ENCODE measurements at regions not wholly inside any gene's neighbourhood (a gene's known extent, or its start where the extent isn't known, plus 50 kb on each side); places are given as distances from the start of the nearest gene placed in this dataset.

DNA sequence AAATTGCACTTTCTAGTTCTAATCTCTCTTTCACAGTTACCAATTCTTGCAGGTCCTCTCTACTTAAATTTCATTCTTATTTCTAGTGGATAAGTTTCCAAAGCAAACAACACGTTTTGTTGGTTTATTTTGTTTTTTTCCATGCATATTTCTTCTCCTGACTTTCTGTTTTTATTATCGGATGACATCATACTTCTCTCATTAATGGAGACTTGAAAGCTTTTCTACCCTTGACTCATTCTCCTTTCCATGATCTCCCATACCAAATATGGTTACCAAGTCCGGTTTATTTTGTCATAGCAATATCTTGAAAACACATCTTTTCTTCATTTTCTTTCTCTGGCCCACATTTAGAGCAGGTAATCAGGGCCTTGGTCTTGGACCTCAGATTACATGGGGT lies 796.5 kb downstream of the GALC start:
- H3K36me3 ChIP-seq, result no peaks in the 10 kb centered on the region
- no peaks in the 10 kb centered on the region for H3K27me3 ChIP-seq (ENCODE audit: low read depth)
- no peak overlapping the region for H3K4me3 ChIP-seq
- H3K9me3 ChIP-seq (replicated peaks), result no peaks in the 10 kb centered on the region
- TF ChIP-seq, protein P1, sequence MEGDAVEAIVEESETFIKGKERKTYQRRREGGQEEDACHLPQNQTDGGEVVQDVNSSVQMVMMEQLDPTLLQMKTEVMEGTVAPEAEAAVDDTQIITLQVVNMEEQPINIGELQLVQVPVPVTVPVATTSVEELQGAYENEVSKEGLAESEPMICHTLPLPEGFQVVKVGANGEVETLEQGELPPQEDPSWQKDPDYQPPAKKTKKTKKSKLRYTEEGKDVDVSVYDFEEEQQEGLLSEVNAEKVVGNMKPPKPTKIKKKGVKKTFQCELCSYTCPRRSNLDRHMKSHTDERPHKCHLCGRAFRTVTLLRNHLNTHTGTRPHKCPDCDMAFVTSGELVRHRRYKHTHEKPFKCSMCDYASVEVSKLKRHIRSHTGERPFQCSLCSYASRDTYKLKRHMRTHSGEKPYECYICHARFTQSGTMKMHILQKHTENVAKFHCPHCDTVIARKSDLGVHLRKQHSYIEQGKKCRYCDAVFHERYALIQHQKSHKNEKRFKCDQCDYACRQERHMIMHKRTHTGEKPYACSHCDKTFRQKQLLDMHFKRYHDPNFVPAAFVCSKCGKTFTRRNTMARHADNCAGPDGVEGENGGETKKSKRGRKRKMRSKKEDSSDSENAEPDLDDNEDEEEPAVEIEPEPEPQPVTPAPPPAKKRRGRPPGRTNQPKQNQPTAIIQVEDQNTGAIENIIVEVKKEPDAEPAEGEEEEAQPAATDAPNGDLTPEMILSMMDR (IDR thresholded peaks at IDR 0.05; ENCODE audit: borderline replicate concordance), result no peak
- no peaks in the 10 kb centered on the region for H3K4me1 ChIP-seq
- intact Hi-C loops (cut with micrococcal nuclease), result no loop called here
- DNase-seq, result no peak
- no peak overlapping the region for H3K27ac ChIP-seq (replicated peaks)

DNA sequence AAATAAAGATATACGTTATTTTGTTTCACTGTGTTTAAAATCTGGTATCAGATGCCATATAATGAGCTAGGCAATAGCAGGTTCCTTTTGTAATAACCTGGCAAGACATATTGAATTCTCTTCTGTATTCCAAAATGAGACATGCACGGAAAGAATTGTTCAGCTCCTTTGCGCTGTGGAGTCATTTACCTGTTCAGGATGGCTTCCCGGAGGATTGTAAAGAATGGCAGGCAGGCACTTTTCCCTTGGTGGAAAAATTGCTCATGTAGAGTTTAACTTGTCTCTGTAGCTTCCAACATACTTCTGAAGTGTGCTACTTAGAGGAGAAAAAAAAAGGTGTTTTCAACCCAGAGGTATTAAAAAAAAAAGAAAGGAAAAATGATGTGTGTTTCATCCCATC lies 805.2 kb downstream of the GALC start:
- no peak for DNase-seq
- TF ChIP-seq, protein P1 (IDR thresholded peaks at IDR 0.05; ENCODE audit: borderline replicate concordance), result no peak
- H3K36me3 ChIP-seq, result no peaks in the 10 kb centered on the region
- intact Hi-C loops (cut with micrococcal nuclease), result no loop called here
- no peaks in the 10 kb centered on the region for H3K9me3 ChIP-seq (replicated peaks)
- H3K4me3 ChIP-seq, result no peak overlapping the region
- H3K27me3 ChIP-seq (ENCODE audit: low read depth), result no peaks in the 10 kb centered on the region
- no peak overlapping the region for H3K27ac ChIP-seq (replicated peaks)
- H3K4me1 ChIP-seq, result no peaks in the 10 kb centered on the region

DNA sequence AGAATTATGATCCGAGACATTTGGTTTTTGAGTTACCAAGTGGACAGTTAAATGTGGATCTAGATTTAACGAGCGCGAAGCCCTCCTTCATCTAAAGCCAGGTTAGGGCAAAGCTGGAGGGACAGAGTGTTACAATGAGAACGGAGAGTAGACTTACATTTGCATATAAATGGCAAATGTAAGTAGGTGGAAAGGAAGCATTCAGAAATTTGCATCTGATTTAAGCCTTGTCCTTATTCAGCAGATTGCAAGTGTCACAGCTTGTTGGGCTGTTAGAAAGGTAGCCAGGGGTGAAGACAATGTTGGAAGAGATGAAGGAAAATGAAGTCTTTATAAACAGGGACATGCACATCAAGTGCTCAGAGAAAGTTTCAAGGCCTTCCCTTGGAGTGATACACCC lies 806.2 kb downstream of the GALC start:
- Histone ChIP-seq H3K27ac (replicated peaks) (no peak overlapping the region), H3K4me3 (no peak overlapping the region), H3K9me3 (replicated peaks) (no peaks in the 10 kb centered on the region), H3K36me3 (no peaks in the 10 kb centered on the region), H3K27me3 (ENCODE audit: low read depth) (no peaks in the 10 kb centered on the region), H3K4me1 (no peaks in the 10 kb centered on the region)
- TF ChIP-seq, protein P1 (IDR thresholded peaks at IDR 0.05; ENCODE audit: borderline replicate concordance), result no peak
- DNase-seq, result no peak
- intact Hi-C loops (cut with micrococcal nuclease), result no loop called here

GRCh38 chr14:87185961-87186560 lies 806.9 kb downstream of the GALC start:
- TF ChIP-seq, protein P1 (IDR thresholded peaks at IDR 0.05; ENCODE audit: borderline replicate concordance), result no peak
- no peak for DNase-seq
- no peaks in the 10 kb centered on the region for H3K36me3 ChIP-seq
- H3K4me3 ChIP-seq, result no peak overlapping the region
- no peaks in the 10 kb centered on the region for H3K4me1 ChIP-seq
- no peaks in the 10 kb centered on the region for H3K9me3 ChIP-seq (replicated peaks)
- intact Hi-C loops (cut with micrococcal nuclease), result no loop called here
- no peak overlapping the region for H3K27ac ChIP-seq (replicated peaks)
- H3K27me3 ChIP-seq (ENCODE audit: low read depth), result no peaks in the 10 kb centered on the region

GRCh38 chr14:87184180-87184579 lies 808.8 kb downstream of the GALC start:
- no peaks in the 10 kb centered on the region for H3K36me3 ChIP-seq
- intact Hi-C loops (cut with micrococcal nuclease), result no loop called here
- no peaks in the 10 kb centered on the region for H3K9me3 ChIP-seq (replicated peaks)
- no peaks in the 10 kb centered on the region for H3K4me1 ChIP-seq
- no peak overlapping the region for H3K4me3 ChIP-seq
- no peak overlapping the region for H3K27ac ChIP-seq (replicated peaks)
- H3K27me3 ChIP-seq (ENCODE audit: low read depth), result no peaks in the 10 kb centered on the region
- no peak for DNase-seq
- TF ChIP-seq, protein P1 (IDR thresholded peaks at IDR 0.05; ENCODE audit: borderline replicate concordance), result no peak
